ENCODE measurements at regions not wholly inside any gene's neighbourhood (a gene's known extent, or its start where the extent isn't known, plus 50 kb on each side); places are given as distances from the start of the nearest gene placed in this dataset.

- no peak overlapping the region for H3K18ac ChIP-seq (ENCODE audit: extremely low read depth, low read length)
- no peak overlapping the region for H3K27ac ChIP-seq (ENCODE audit: low read depth, low read length)
- H2AFZ ChIP-seq (ENCODE audit: low read length), result no peak overlapping the region
- H4K91ac ChIP-seq (replicated peaks; ENCODE audit: insufficient read length, low read length), result no peak overlapping the region
- no peak overlapping the region for H2BK120ac ChIP-seq (replicated peaks; ENCODE audit: low read depth, low read length)
- H3K9ac ChIP-seq (replicated peaks in 1 of 4; ENCODE audit: extremely low read depth in 1 of 4, low read depth in 3 of 4, low read length in 3 of 4), result no peak overlapping the region
- DNase-seq (ENCODE audit: low read depth in 1 of 2, low spot score in 2 of 2) (no peak), FAIRE-seq (no peak)
- no peak overlapping the region for H3K23ac ChIP-seq (ENCODE audit: insufficient read length)
- POLR2A ChIA-PET (ENCODE audit: partially characterized antibody), result no interaction called here
- no peaks in the 10 kb centered on the region for H3K79me2 ChIP-seq (ENCODE audit: control insufficient read depth in 1 of 2, insufficient read depth in 2 of 2, low read length in 2 of 2)
- H2BK12ac ChIP-seq (ENCODE audit: low read depth, low read length), result no peak overlapping the region
- H3K27me3 ChIP-seq (replicated peaks in 1 of 4; ENCODE audit: control insufficient read depth in 3 of 4, extremely low read depth in 1 of 4, insufficient read depth in 3 of 4, low read length in 3 of 4), result no peaks in the 10 kb centered on the region
- H3K56ac ChIP-seq (replicated peaks; ENCODE audit: insufficient read length, low read depth, low read length), result no peak overlapping the region
- H3K23me2 ChIP-seq (ENCODE audit: low read depth, low read length), result no peaks in the 10 kb centered on the region
- no peaks in the 10 kb centered on the region for H3K36me3 ChIP-seq (ENCODE audit: control insufficient read depth in 2 of 4, insufficient read depth in 4 of 4, low read length in 3 of 4)
- no peak overlapping the region for H2BK5ac ChIP-seq (ENCODE audit: low read depth, low read length)
- CTCF ChIA-PET (ENCODE audit: partially characterized antibody), result no interaction called here
- TF ChIP-seq, protein P1, sequence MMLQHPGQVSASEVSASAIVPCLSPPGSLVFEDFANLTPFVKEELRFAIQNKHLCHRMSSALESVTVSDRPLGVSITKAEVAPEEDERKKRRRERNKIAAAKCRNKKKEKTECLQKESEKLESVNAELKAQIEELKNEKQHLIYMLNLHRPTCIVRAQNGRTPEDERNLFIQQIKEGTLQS (IDR thresholded peaks at IDR 0.05; ENCODE audit: insufficient read depth, low read depth, low read length), result no peak
- no peaks in the 10 kb centered on the region for H4K20me1 ChIP-seq (replicated peaks in 1 of 2; ENCODE audit: control insufficient read depth in 1 of 2, insufficient read depth in 2 of 2, low read length in 2 of 2)
- no peak overlapping the region for H3K4ac ChIP-seq (replicated peaks; ENCODE audit: insufficient read length, low read depth, low read length)
- no peak overlapping the region for H3K4me3 ChIP-seq (ENCODE audit: extremely low read depth in 1 of 4, insufficient read depth in 2 of 4, low read depth in 3 of 4, low read length in 4 of 4)
- H3K79me1 ChIP-seq (ENCODE audit: low read depth, low read length), result no peaks in the 10 kb centered on the region
- no peak overlapping the region for H2BK20ac ChIP-seq (ENCODE audit: low read length)
- no peak overlapping the region for H4K8ac ChIP-seq (ENCODE audit: extremely low read depth, insufficient read depth, low read length)
- no peak overlapping the region for H2AK5ac ChIP-seq (ENCODE audit: low read depth, low read length)
- no peaks in the 10 kb centered on the region for H3K4me1 ChIP-seq (replicated peaks in 1 of 4; ENCODE audit: control insufficient read depth in 3 of 4, insufficient read depth in 4 of 4, low read length in 3 of 4)
- H3K9me3 ChIP-seq (ENCODE audit: insufficient read depth in 2 of 2, low read depth in 1 of 2, low read length in 1 of 2), result peaks cover 0 to 14% of the 10 kb centered on the region in 2 experiments; a peak in 2 of 4 replicates
- no peak overlapping the region for H2BK15ac ChIP-seq (ENCODE audit: low read length)
- no peak overlapping the region for H4K5ac ChIP-seq (ENCODE audit: insufficient read length, low read depth, low read length)
- no peak overlapping the region for H3K4me2 ChIP-seq (ENCODE audit: insufficient read depth in 1 of 2, low read depth in 2 of 2, low read length in 2 of 2)
- no peak overlapping the region for H3K14ac ChIP-seq (ENCODE audit: insufficient read length)
These were observed 211.8 kb upstream of the CPEB2 start for GRCh38 chr4:14790494-14790893.

Data from H1 (cell line).